OCI-LY1 (cell line): ENCODE measurements at regions not wholly inside any gene's neighbourhood (a gene's known extent, or its start where the extent isn't known, plus 50 kb on each side); places are given as distances from the start of the nearest gene placed in this dataset.

Source experiments
- H2AFZ ChIP-seq: fragments of 200-600 bp; sonication (generic), shearing (Covaris generic); 2 replicates; pipeline ENCODE4 v1.6.0; 2014; ENCODE audit warnings: antibody characterized with exemption, mild to moderate bottlenecking, low read length
- H3F3A ChIP-seq: fragments of 200-600 bp; sonication (generic), shearing (Covaris generic); 2 replicates; pipeline ENCODE4 v1.6.0; 2014; ENCODE audit warnings: mild to moderate bottlenecking, antibody characterized with exemption, low read length, moderate library complexity; ENCODE audit not compliant: insufficient read depth
- H3K27ac ChIP-seq: fragments of 200-600 bp; sonication (generic); 2 replicates; pipeline ENCODE4 v1.5.1; 2014; ENCODE audit warnings: low read length, mixed run types, mild to moderate bottlenecking, low read depth; ENCODE audit not compliant: poor library complexity, severe bottlenecking
- H3K27me3 ChIP-seq: fragments of 200-600 bp; sonication (generic); 2 replicates; pipeline ENCODE4 v1.6.0; 2014; ENCODE audit warnings: antibody characterized with exemption, mild to moderate bottlenecking, low read length, moderate library complexity; ENCODE audit not compliant: insufficient read depth
- H3K36me3 ChIP-seq: fragments of 200-600 bp; sonication (generic); 2 replicates; pipeline ENCODE4 v1.6.1; 2014; ENCODE audit warnings: mild to moderate bottlenecking, antibody characterized with exemption, low read length, moderate library complexity, mixed read lengths; ENCODE audit not compliant: insufficient read depth
- H3K4me1 ChIP-seq: fragments of 200-600 bp; sonication (generic); 2 replicates; pipeline ENCODE4 v1.5.1; 2014; ENCODE audit warnings: mild to moderate bottlenecking, low read length, moderate library complexity; ENCODE audit not compliant: insufficient read depth, severe bottlenecking
- H3K4me2 ChIP-seq: fragments of 200-600 bp; sonication (generic), shearing (Covaris generic); 2 replicates; pipeline ENCODE4 v1.6.1; 2014; ENCODE audit warnings: low read length
- H3K4me3 ChIP-seq: fragments of 200-600 bp; sonication (generic); 2 replicates; pipeline ENCODE4 v1.5.1; 2014; ENCODE audit warnings: low read length, low read depth, mild to moderate bottlenecking, mixed read lengths; ENCODE audit not compliant: poor library complexity, severe bottlenecking
- H3K79me2 ChIP-seq: fragments of 200-600 bp; shearing (Covaris generic); 2 replicates; pipeline ENCODE4 v1.6.1; 2016; ENCODE audit warnings: mixed run types, low read length, mixed read lengths; ENCODE audit not compliant: insufficient read depth
- H3K9ac ChIP-seq: fragments of 200-600 bp; sonication (generic), shearing (Covaris generic); 2 replicates; pipeline ENCODE4 v1.6.1; 2014; ENCODE audit warnings: mild to moderate bottlenecking, low read length, mixed read lengths
- H3K9me2 ChIP-seq: fragments of 200-600 bp; sonication (generic), shearing (Covaris generic); 2 replicates; pipeline ENCODE4 v1.6.1; 2014; ENCODE audit warnings: low read depth, mild to moderate bottlenecking, low read length, mixed read lengths
- H3K9me3 ChIP-seq: fragments of 200-600 bp; shearing (Covaris generic); 2 replicates; pipeline ENCODE4 v1.6.1; 2014; ENCODE audit warnings: low read length, mixed read lengths
- H4K20me1 ChIP-seq: fragments of 200-600 bp; sonication (generic), shearing (Covaris generic); 2 replicates; pipeline ENCODE4 v1.6.0; 2016; ENCODE audit warnings: mild to moderate bottlenecking, low read length; ENCODE audit not compliant: insufficient read depth
- EZH2 ChIP-seq: fragments of 200-600 bp; sonication (generic), shearing (Covaris generic); IDR thresholded peaks from 2 replicates; pipeline ENCODE4 v1.8.0; 2017; ENCODE audit warnings: borderline replicate concordance, mixed run types, mild to moderate bottlenecking, antibody characterized with exemption, low read length, moderate library complexity, mixed read lengths
- TF ChIP-seq, protein P1 (sequence below): fragments of 200-600 bp; sonication (generic), shearing (Covaris generic); IDR thresholded peaks from 2 replicates; pipeline ENCODE4 v1.5.1; 2017; ENCODE audit warnings: mild to moderate bottlenecking, antibody characterized with exemption, low read length, moderate library complexity, mixed read lengths

DNA sequence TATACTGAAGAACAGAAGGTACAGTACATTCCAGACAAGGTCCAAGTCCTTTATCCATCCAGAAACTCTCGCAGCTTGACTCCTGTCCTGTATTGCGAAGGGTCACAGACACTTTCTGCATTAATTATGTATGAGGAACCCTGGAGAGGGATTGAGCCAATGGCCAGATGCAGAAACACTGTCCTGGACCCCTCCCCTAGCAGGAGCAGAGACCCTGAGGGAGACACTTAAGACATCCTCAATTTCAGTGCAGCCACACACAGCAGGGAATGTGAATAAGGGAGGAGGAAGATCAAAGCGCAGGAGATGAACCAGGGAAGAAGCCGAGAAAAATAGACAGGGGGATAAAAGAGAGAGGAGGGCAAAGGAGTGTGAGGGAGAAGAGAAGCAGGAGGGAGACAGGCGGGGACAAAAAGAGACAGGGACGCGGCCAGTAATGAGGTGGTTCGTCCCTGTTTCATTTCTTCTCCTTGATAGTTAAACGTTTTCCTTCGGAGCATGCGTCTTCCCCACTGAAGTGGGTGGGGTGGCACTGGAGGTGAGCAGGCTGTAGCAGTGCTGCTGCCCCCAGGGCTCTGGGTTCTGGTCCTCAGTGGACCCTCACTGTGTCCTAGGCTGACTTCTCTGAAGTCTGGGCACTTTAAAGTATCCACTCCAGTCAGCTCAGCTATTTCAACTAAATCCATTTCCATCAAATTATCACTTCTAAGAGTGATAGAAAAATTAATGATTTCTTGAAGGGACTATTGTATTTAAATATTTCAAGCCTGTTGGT lies 356.4 kb upstream of the NOCT start:
- no peak for TF ChIP-seq EZH2
- TF ChIP-seq, protein P1, sequence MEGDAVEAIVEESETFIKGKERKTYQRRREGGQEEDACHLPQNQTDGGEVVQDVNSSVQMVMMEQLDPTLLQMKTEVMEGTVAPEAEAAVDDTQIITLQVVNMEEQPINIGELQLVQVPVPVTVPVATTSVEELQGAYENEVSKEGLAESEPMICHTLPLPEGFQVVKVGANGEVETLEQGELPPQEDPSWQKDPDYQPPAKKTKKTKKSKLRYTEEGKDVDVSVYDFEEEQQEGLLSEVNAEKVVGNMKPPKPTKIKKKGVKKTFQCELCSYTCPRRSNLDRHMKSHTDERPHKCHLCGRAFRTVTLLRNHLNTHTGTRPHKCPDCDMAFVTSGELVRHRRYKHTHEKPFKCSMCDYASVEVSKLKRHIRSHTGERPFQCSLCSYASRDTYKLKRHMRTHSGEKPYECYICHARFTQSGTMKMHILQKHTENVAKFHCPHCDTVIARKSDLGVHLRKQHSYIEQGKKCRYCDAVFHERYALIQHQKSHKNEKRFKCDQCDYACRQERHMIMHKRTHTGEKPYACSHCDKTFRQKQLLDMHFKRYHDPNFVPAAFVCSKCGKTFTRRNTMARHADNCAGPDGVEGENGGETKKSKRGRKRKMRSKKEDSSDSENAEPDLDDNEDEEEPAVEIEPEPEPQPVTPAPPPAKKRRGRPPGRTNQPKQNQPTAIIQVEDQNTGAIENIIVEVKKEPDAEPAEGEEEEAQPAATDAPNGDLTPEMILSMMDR: no peak
- no peaks in the 10 kb centered on the region for H3K79me2 ChIP-seq
- H4K20me1 ChIP-seq: no peaks in the 10 kb centered on the region
- no peak overlapping the region for H2AFZ ChIP-seq
- H3K4me2 ChIP-seq: no peak overlapping the region
- no peak overlapping the region for H3K4me3 ChIP-seq
- no peaks in the 10 kb centered on the region for H3K36me3 ChIP-seq
- H3K9me2 ChIP-seq: no peaks in the 10 kb centered on the region
- H3K27ac ChIP-seq: no peak overlapping the region
- no peaks in the 10 kb centered on the region for H3K4me1 ChIP-seq
- no peak overlapping the region for H3K9ac ChIP-seq
- H3K9me3 ChIP-seq: no peaks in the 10 kb centered on the region
- H3K27me3 ChIP-seq: no peaks in the 10 kb centered on the region
- no peaks in the 10 kb centered on the region for H3F3A ChIP-seq

- H3K27me3 ChIP-seq: no peaks in the 10 kb centered on the region
- H3K4me2 ChIP-seq: no peak overlapping the region
- H3K79me2 ChIP-seq: no peaks in the 10 kb centered on the region
- H3K36me3 ChIP-seq: no peaks in the 10 kb centered on the region
- no peak overlapping the region for H3K4me3 ChIP-seq
- TF ChIP-seq EZH2: no peak
- TF ChIP-seq, protein P1: no peak
- H3F3A ChIP-seq: no peaks in the 10 kb centered on the region
- H3K9me3 ChIP-seq: no peaks in the 10 kb centered on the region
- H3K4me1 ChIP-seq: no peaks in the 10 kb centered on the region
- H3K27ac ChIP-seq: no peak overlapping the region
- no peak overlapping the region for H3K9ac ChIP-seq
- no peaks in the 10 kb centered on the region for H4K20me1 ChIP-seq
- no peak overlapping the region for H2AFZ ChIP-seq
- no peaks in the 10 kb centered on the region for H3K9me2 ChIP-seq
Measured at GRCh38 chr4:138658518-138658917, 357.1 kb upstream of the NOCT start.

DNA sequence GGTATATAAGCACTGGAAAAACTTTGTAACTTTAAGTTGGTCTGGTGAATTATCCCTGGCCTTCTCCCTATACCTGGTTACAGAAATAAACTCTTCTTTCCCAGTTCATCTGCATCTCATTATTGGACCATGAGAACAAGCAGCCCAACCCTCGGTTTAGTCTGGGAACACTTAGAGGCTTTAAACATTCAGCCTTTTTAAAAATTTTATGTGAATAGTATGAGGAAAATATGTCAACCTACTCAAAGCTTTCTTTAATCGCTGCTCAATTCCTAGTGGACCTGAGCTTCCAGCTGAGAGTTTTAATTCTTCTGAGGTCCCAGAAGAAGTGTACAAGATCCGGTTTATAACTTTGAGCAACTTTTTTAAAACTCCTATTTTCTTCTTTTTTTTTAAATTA lies 358.6 kb upstream of the NOCT start:
- no peak overlapping the region for H2AFZ ChIP-seq
- H3K27me3 ChIP-seq: no peaks in the 10 kb centered on the region
- H3K4me1 ChIP-seq: no peaks in the 10 kb centered on the region
- no peaks in the 10 kb centered on the region for H3K9me2 ChIP-seq
- H3K27ac ChIP-seq: no peak overlapping the region
- H3K36me3 ChIP-seq: no peaks in the 10 kb centered on the region
- H3K9ac ChIP-seq: no peak overlapping the region
- no peak overlapping the region for H3K4me2 ChIP-seq
- H3F3A ChIP-seq: no peaks in the 10 kb centered on the region
- no peaks in the 10 kb centered on the region for H4K20me1 ChIP-seq
- H3K79me2 ChIP-seq: no peaks in the 10 kb centered on the region
- no peaks in the 10 kb centered on the region for H3K9me3 ChIP-seq
- TF ChIP-seq, protein P1: no peak
- no peak for TF ChIP-seq EZH2
- H3K4me3 ChIP-seq: no peak overlapping the region
